ENCODE measurements at regions not wholly inside any gene's neighbourhood (a gene's known extent, or its start where the extent isn't known, plus 50 kb on each side); places are given as distances from the start of the nearest gene placed in this dataset.
A peak's percentile ranks its signal among the peaks of the same experiment; 100 is the strongest.
"Not testable (repeated sequence)": the region's sequence is repeated elsewhere in the genome, so short reads cannot be mapped to it uniquely, and the experiment has no call there.

GRCh38 chr2:55124682-55125081 lies 74.4 kb upstream of the RTN4 start:
- not testable (repeated sequence) for H3K9me3 Mint-ChIP-seq; H3K36me3 Mint-ChIP-seq; DNase-seq (ENCODE audit: low spot score in 2 of 2); ATAC-seq; H3K27ac Mint-ChIP-seq

- Mint-ChIP-seq H3K27ac (no peak overlapping the region), H3K9me3 (peaks cover 0 to 6% of the 10 kb centered on the region in 2 donors), H3K36me3 (no peaks in the 10 kb centered on the region)
- ATAC-seq = no peak
- no peak for DNase-seq (ENCODE audit: low spot score in 2 of 2)
These were observed 73.6 kb upstream of the RTN4 start for GRCh38 chr2:55123851-55124269.

- no peak overlapping the region for H3K27ac Mint-ChIP-seq
- no peaks in the 10 kb centered on the region for H3K36me3 Mint-ChIP-seq
- ATAC-seq (no peak), DNase-seq (ENCODE audit: low spot score in 2 of 2) (no peak)
- no peaks in the 10 kb centered on the region for H3K9me3 Mint-ChIP-seq
These were observed 70.5 kb upstream of the RTN4 start for GRCh38 chr2:55120634-55121359.

GRCh38 chr2:55119711-55120487 lies 69.6 kb upstream of the RTN4 start:
- no peaks in the 10 kb centered on the region for H3K9me3 Mint-ChIP-seq
- H3K27ac Mint-ChIP-seq = no peak overlapping the region
- H3K36me3 Mint-ChIP-seq = no peaks in the 10 kb centered on the region
- no peak for ATAC-seq
- no peak for DNase-seq (ENCODE audit: low spot score in 2 of 2)

- DNase-seq (ENCODE audit: low spot score in 2 of 2) = no peak
- Mint-ChIP-seq H3K9me3 (no peaks in the 10 kb centered on the region), H3K36me3 (no peaks in the 10 kb centered on the region), H3K27ac (no peak overlapping the region)
- ATAC-seq = no peak
These were observed 68.4 kb upstream of the RTN4 start for GRCh38 chr2:55118643-55119083.

- Mint-ChIP-seq H3K36me3 (no peaks in the 10 kb centered on the region), H3K9me3 (no peaks in the 10 kb centered on the region), H3K27ac (no peak overlapping the region)
- no peak for DNase-seq (ENCODE audit: low spot score in 2 of 2)
- ATAC-seq = no peak
These were observed 66.7 kb upstream of the RTN4 start for GRCh38 chr2:55116966-55117365.

- H3K36me3 Mint-ChIP-seq = no peaks in the 10 kb centered on the region
- no peak overlapping the region for H3K27ac Mint-ChIP-seq
- ATAC-seq = no peak
- no peaks in the 10 kb centered on the region for H3K9me3 Mint-ChIP-seq
- no peak for DNase-seq (ENCODE audit: low spot score in 2 of 2)
These were observed 66.3 kb upstream of the RTN4 start for GRCh38 chr2:55116598-55116964.

- no peak overlapping the region for H3K27ac Mint-ChIP-seq
- no peaks in the 10 kb centered on the region for H3K36me3 Mint-ChIP-seq
- DNase-seq (ENCODE audit: low spot score in 2 of 2) (no peak), ATAC-seq (peak; percentile 26 to 86)
- H3K9me3 Mint-ChIP-seq = no peaks in the 10 kb centered on the region
These were observed 65.7 kb upstream of the RTN4 start for GRCh38 chr2:55115761-55116597.

- H3K27ac Mint-ChIP-seq = no peak overlapping the region
These were observed 64.3 kb upstream of the RTN4 start for GRCh38 chr2:55114597-55114996.

GRCh38 chr2:55114082-55114481 lies 63.8 kb upstream of the RTN4 start:
- ATAC-seq = no peak
- Mint-ChIP-seq H3K36me3 (no peaks in the 10 kb centered on the region), H3K27ac (no peak overlapping the region), H3K9me3 (no peaks in the 10 kb centered on the region)
- no peak for DNase-seq (ENCODE audit: low spot score in 2 of 2)

More at GRCh38 chr2:55114597-55114996, 64.3 kb upstream of the RTN4 start:
- no peak for DNase-seq (ENCODE audit: low spot score in 2 of 2)
- ATAC-seq = no peak
- Mint-ChIP-seq H3K9me3 (no peaks in the 10 kb centered on the region), H3K36me3 (no peaks in the 10 kb centered on the region)

GRCh38 chr2:55112229-55113031 lies 62.2 kb upstream of the RTN4 start:
- peak overlapping the region in 1 of 2 donors; percentile 2 for H3K27ac Mint-ChIP-seq
- H3K36me3 Mint-ChIP-seq = no peaks in the 10 kb centered on the region
- no peak for ATAC-seq
- H3K9me3 Mint-ChIP-seq = no peaks in the 10 kb centered on the region
- DNase-seq (ENCODE audit: low spot score in 2 of 2) = no peak

- DNase-seq (ENCODE audit: low spot score in 2 of 2) (no peak), ATAC-seq (no peak)
- no peak overlapping the region for H3K27ac Mint-ChIP-seq
- no peaks in the 10 kb centered on the region for H3K9me3 Mint-ChIP-seq
- no peaks in the 10 kb centered on the region for H3K36me3 Mint-ChIP-seq
These were observed 61.4 kb upstream of the RTN4 start for GRCh38 chr2:55111570-55112228.

GRCh38 chr2:55111230-55111569 lies 60.9 kb upstream of the RTN4 start:
- H3K9me3 Mint-ChIP-seq = no peaks in the 10 kb centered on the region
- H3K36me3 Mint-ChIP-seq = no peaks in the 10 kb centered on the region
- H3K27ac Mint-ChIP-seq = no peak overlapping the region
- no peak for ATAC-seq
- no peak for DNase-seq (ENCODE audit: low spot score in 2 of 2)

GRCh38 chr2:55109219-55109891 lies 59.1 kb upstream of the RTN4 start:
- ATAC-seq = no peak
- Mint-ChIP-seq H3K9me3 (no peaks in the 10 kb centered on the region), H3K36me3 (no peaks in the 10 kb centered on the region), H3K27ac (no peak overlapping the region)
- DNase-seq (ENCODE audit: low spot score in 2 of 2) = no peak

GRCh38 chr2:55108456-55109160 lies 58.4 kb upstream of the RTN4 start:
- DNase-seq (ENCODE audit: low spot score in 2 of 2) (no peak), ATAC-seq (no peak)
- Mint-ChIP-seq H3K36me3 (no peaks in the 10 kb centered on the region), H3K9me3 (no peaks in the 10 kb centered on the region), H3K27ac (no peak overlapping the region)

Data from activated naive CD4-positive, alpha-beta T cell treated with anti-CD3 and anti-CD28 coated beads, Interleukin-2, amount 50 U/mL, for 72 hours (primary cell).